HUES48 (cell line): ENCODE measurements at regions not wholly inside any gene's neighbourhood (a gene's known extent, or its start where the extent isn't known, plus 50 kb on each side); places are given as distances from the start of the nearest gene placed in this dataset.

ENCODE experiments used
- H3K27ac ChIP-seq: one replicate; pipeline ENCODE4 v1.7.0; 2013; ENCODE audit warnings: low read depth, low read length, inconsistent platforms
- H3K27me3 ChIP-seq: 2 replicates; pipeline ENCODE4 v1.6.1; 2013; ENCODE audit warnings: mild to moderate bottlenecking, low read length; ENCODE audit not compliant: control insufficient read depth, insufficient read depth
- H3K36me3 ChIP-seq: 2 replicates; pipeline ENCODE4 v1.6.1; 2013; ENCODE audit warnings: low read length; ENCODE audit not compliant: control insufficient read depth, insufficient read depth
- H3K4me1 ChIP-seq: 2 replicates; pipeline ENCODE4 v1.6.1; 2013; ENCODE audit warnings: mild to moderate bottlenecking, low read length; ENCODE audit not compliant: control insufficient read depth, insufficient read depth
- H3K4me3 ChIP-seq: 2 replicates; pipeline ENCODE4 v1.5.1; 2013; ENCODE audit warnings: mild to moderate bottlenecking, low read depth, low read length
- H3K9ac ChIP-seq: 2 replicates; pipeline ENCODE4 v1.6.1; 2013; ENCODE audit warnings: mild to moderate bottlenecking, low read depth, low read length, moderate library complexity
- H3K9me3 ChIP-seq: 2 replicates; pipeline ENCODE4 v1.6.1; 2013; ENCODE audit warnings: low read length; ENCODE audit not compliant: control insufficient read depth, insufficient read depth

- H3K27me3 ChIP-seq: no peaks in the 10 kb centered on the region
- H3K4me1 ChIP-seq: no peaks in the 10 kb centered on the region
- H3K36me3 ChIP-seq: no peaks in the 10 kb centered on the region
- no peak overlapping the region for H3K27ac ChIP-seq
- no peaks in the 10 kb centered on the region; the same call in 1 of the 2 replicates for H3K9me3 ChIP-seq
- no peak overlapping the region for H3K9ac ChIP-seq
- H3K4me3 ChIP-seq: no peak overlapping the region
These were observed 944.7 kb upstream of the NDST4 start for GRCh38 chr4:116058129-116058528.

DNA sequence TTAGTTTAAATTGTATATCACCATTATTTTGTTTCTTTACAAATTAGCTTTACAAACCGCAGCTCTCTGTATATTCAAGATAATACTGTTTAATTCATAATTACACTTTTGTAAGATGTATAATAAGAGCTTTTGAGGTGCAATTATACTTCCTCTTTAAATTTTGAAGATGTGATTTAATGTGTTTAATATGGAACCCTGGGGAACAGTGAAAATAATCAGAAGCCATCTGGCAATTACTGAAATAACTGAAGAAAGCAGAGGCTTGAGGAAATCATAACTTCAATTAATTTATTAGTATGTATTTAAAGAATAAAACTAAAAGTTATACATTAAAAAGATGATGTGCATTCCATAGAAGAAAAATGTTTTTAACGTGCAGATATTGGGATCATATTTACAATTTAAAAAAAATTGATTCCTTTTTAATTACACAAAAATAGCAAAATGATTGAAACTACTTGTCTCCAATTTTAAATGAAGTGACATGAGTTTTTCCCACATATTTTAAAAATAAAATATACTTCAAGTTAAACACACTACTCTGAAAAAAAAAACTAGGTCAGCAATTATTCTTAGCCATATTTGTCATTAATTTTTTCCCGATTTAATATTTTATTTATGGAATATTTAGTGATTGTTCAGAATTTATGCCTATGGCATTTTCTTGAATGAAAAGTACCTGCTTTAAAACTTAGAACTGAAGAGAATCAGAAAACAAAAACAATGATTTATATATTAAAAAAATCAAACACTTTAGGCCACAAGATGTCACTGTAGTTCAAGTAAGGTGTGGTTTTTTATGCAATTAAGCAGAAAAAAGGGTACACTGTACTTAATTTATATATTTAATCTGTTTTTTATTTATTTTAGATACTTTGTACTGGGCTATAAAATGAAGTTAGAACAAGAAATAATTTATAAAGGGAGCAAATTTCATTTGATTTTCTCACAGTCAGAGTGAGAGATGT lies 942.7 kb upstream of the NDST4 start:
- no peaks in the 10 kb centered on the region; the same call in 1 of the 2 replicates for H3K9me3 ChIP-seq
- H3K36me3 ChIP-seq: no peaks in the 10 kb centered on the region
- H3K4me1 ChIP-seq: no peaks in the 10 kb centered on the region
- H3K9ac ChIP-seq: no peak overlapping the region
- no peak overlapping the region for H3K4me3 ChIP-seq
- no peak overlapping the region for H3K27ac ChIP-seq
- no peaks in the 10 kb centered on the region for H3K27me3 ChIP-seq

GRCh38 chr4:116027311-116027710 lies 913.9 kb upstream of the NDST4 start:
- no peak overlapping the region for H3K4me3 ChIP-seq

GRCh38 chr4:116024954-116025708 lies 911.7 kb upstream of the NDST4 start:
- Histone ChIP-seq H3K4me3 (no peak overlapping the region), H3K4me1 (no peaks in the 10 kb centered on the region), H3K36me3 (no peaks in the 10 kb centered on the region), H3K27ac (no peak overlapping the region), H3K9ac (no peak overlapping the region), H3K9me3 (peaks cover 7% of the 10 kb centered on the region), H3K27me3 (no peaks in the 10 kb centered on the region)

More at GRCh38 chr4:116027311-116027710, 913.9 kb upstream of the NDST4 start:
- no peaks in the 10 kb centered on the region for H3K4me1 ChIP-seq
- H3K27ac ChIP-seq: no peak overlapping the region
- no peaks in the 10 kb centered on the region for H3K36me3 ChIP-seq
- no peaks in the 10 kb centered on the region for H3K27me3 ChIP-seq
- H3K9me3 ChIP-seq: no peaks in the 10 kb centered on the region
- H3K9ac ChIP-seq: no peak overlapping the region

DNA sequence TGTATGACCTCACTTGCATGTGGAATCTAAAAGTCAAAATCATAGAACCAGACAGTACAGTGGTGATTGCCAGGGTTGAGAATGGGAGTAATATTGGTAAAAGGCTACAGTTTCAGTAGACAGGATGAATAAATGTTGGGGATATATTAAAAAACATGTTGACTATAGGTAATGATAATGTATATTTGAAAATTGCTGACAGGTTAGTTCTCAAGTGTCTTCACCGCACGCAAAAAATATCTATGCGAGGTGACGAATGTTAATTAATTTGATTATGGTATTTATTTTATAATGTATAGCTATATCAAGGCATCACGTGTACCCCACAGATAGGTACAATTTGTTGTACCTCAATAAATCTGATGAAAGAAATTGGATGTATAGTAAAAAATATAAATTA lies 909.6 kb upstream of the NDST4 start:
- peaks cover 28% of the 10 kb centered on the region for H3K9me3 ChIP-seq
- no peaks in the 10 kb centered on the region for H3K4me1 ChIP-seq
- no peak overlapping the region for H3K9ac ChIP-seq
- H3K36me3 ChIP-seq: no peaks in the 10 kb centered on the region
- no peak overlapping the region for H3K27ac ChIP-seq
- no peak overlapping the region for H3K4me3 ChIP-seq
- no peaks in the 10 kb centered on the region for H3K27me3 ChIP-seq

DNA sequence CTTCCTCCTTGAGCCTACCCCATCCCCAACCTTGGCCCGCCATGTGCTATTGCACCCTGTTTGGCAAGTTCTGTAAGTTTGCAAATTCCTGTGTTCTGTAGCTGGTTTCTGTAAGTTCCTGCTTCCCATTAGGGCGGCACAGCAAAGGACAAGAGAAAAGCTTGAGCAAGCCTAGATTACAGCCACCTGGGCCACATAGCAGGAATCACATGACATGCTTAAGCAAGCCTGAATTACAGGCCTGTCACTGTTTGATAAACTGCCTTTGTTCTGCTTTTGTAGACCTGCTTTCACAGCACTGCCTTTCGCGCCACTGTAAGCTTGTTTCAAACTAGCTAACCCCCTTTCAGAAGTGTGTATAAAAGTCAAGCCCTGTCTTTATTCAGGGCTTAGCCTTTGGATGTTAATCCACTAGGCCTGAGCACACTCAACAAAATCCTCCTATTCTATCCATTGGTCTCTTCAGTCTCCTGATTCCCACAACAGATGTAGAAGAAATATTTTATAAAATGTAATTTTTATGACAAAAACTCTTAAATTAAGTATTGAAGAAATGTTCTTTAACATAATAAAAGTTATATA lies 906.8 kb upstream of the NDST4 start:
- Histone ChIP-seq H3K9me3 (peaks cover 55% of the 10 kb centered on the region), H3K9ac (no peak overlapping the region), H3K27me3 (no peaks in the 10 kb centered on the region), H3K27ac (no peak overlapping the region), H3K4me3 (no peak overlapping the region), H3K36me3 (no peaks in the 10 kb centered on the region; the same call in 1 of the 2 replicates), H3K4me1 (no peaks in the 10 kb centered on the region)

- Histone ChIP-seq H3K4me3 (no peak overlapping the region), H3K9me3 (peaks cover 66% of the 10 kb centered on the region), H3K27ac (no peak overlapping the region), H3K4me1 (no peaks in the 10 kb centered on the region), H3K36me3 (no peaks in the 10 kb centered on the region; the same call in 1 of the 2 replicates), H3K27me3 (no peaks in the 10 kb centered on the region), H3K9ac (no peak overlapping the region)
These were observed 905.4 kb upstream of the NDST4 start for GRCh38 chr4:116018831-116019230.

- no peaks in the 10 kb centered on the region for H3K27me3 ChIP-seq
- H3K4me1 ChIP-seq: no peaks in the 10 kb centered on the region
- peaks cover 68% of the 10 kb centered on the region for H3K9me3 ChIP-seq
- H3K4me3 ChIP-seq: no peak overlapping the region
- no peak overlapping the region for H3K9ac ChIP-seq
- H3K27ac ChIP-seq: no peak overlapping the region
- H3K36me3 ChIP-seq: no peaks in the 10 kb centered on the region; the same call in 1 of the 2 replicates
These were observed 902.8 kb upstream of the NDST4 start for GRCh38 chr4:116016201-116016600.

DNA sequence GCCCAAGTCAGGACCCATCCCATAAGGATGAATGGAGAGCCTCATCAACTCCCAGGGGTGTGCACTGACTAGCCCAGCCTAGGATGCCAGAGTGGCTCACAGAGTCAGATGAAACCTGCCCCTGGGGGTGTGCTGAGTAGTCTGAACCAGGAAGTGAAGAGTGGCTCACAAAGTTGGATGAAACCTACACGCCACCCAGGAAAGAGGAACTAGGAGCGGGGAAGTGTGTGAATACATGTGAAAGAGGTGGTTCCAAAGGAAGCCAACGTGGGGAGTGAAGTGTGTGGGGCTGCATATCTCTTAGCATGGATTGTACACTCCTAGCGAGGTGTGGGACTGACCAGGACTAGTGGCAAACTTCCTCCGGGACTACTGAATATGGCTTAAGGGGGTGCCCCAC lies 902.1 kb upstream of the NDST4 start:
- Histone ChIP-seq H3K9ac (no peak overlapping the region), H3K27ac (no peak overlapping the region), H3K4me1 (no peaks in the 10 kb centered on the region), H3K9me3 (peaks cover 66% of the 10 kb centered on the region), H3K4me3 (no peak overlapping the region), H3K36me3 (no peaks in the 10 kb centered on the region; the same call in 1 of the 2 replicates), H3K27me3 (no peaks in the 10 kb centered on the region)

DNA sequence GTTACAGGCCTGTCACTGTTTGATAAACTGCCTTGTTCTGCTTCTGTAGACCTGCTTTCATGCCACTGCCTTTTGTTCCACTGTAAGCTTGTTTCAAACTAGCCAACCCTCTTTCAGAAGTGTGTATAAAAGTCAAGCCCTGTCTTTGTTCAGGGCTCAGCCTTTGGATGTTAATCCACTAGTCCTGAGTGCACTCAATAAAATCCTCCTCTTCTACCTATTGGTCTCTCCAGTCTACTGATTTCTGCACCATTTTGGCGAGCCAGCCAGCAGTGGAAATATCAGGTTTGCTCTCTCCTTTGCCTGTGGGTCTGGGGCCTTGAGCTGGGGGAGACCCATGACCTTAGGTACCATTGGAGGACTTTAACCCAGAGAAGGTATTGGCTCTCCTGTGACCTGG lies 901.6 kb upstream of the NDST4 start:
- no peaks in the 10 kb centered on the region for H3K27me3 ChIP-seq
- no peak overlapping the region for H3K27ac ChIP-seq
- no peaks in the 10 kb centered on the region for H3K4me1 ChIP-seq
- H3K36me3 ChIP-seq: no peaks in the 10 kb centered on the region; the same call in 1 of the 2 replicates
- H3K4me3 ChIP-seq: no peak overlapping the region
- peaks cover 63% of the 10 kb centered on the region for H3K9me3 ChIP-seq
- H3K9ac ChIP-seq: no peak overlapping the region
